LoVo (cell line): ENCODE measurements at regions not wholly inside any gene's neighbourhood (a gene's known extent, or its start where the extent isn't known, plus 50 kb on each side); places are given as distances from the start of the nearest gene placed in this dataset.

Experiments
- DNase-seq: peaks from one replicate; pipeline ENCODE4 v3.0.0-alpha.2; 2016; ENCODE audit warnings: low spot score

GRCh38 chr10:129372172-129372571 lies 94.9 kb upstream of the MGMT start:
- no peak for DNase-seq

GRCh38 chr10:129373231-129373630 lies 93.8 kb upstream of the MGMT start:
- no peak for DNase-seq

GRCh38 chr10:129373718-129374117 lies 93.3 kb upstream of the MGMT start:
- no peak for DNase-seq

- no peak for DNase-seq
Measured at GRCh38 chr10:129375171-129375570, 91.9 kb upstream of the MGMT start.

- no peak for DNase-seq
Measured at GRCh38 chr10:129375912-129376311, 91.1 kb upstream of the MGMT start.

- no peak for DNase-seq
Measured at GRCh38 chr10:129380279-129380678, 86.8 kb upstream of the MGMT start.

GRCh38 chr10:129381741-129382140 lies 85.3 kb upstream of the MGMT start:
- no peak for DNase-seq

- no peak for DNase-seq
Measured at GRCh38 chr10:129382401-129382800, 84.6 kb upstream of the MGMT start.

- no peak for DNase-seq
Measured at GRCh38 chr10:129383651-129384050, 83.4 kb upstream of the MGMT start.

GRCh38 chr10:129385600-129385999 lies 81.4 kb upstream of the MGMT start:
- DNase-seq: no peak

- DNase-seq: no peak
Measured at GRCh38 chr10:129386415-129387257, 80.4 kb upstream of the MGMT start.

GRCh38 chr10:129387258-129387525 lies 79.8 kb upstream of the MGMT start:
- no peak for DNase-seq

GRCh38 chr10:129388435-129388834 lies 78.6 kb upstream of the MGMT start:
- no peak for DNase-seq

- DNase-seq: no peak
Measured at GRCh38 chr10:129389194-129389593, 77.8 kb upstream of the MGMT start.

- DNase-seq: no peak
Measured at GRCh38 chr10:129390147-129390546, 76.9 kb upstream of the MGMT start.

GRCh38 chr10:129390726-129391125 lies 76.3 kb upstream of the MGMT start:
- no peak for DNase-seq

- no peak for DNase-seq
Measured at GRCh38 chr10:129391464-129391863, 75.6 kb upstream of the MGMT start.

GRCh38 chr10:129392855-129393254 lies 74.2 kb upstream of the MGMT start:
- no peak for DNase-seq

GRCh38 chr10:129393812-129394211 lies 73.2 kb upstream of the MGMT start:
- no peak for DNase-seq

- no peak for DNase-seq
Measured at GRCh38 chr10:129394518-129395328, 72.3 kb upstream of the MGMT start.

- no peak for DNase-seq
Measured at GRCh38 chr10:129396021-129396722, 70.9 kb upstream of the MGMT start.

- no peak for DNase-seq
Measured at GRCh38 chr10:129397198-129397974, 69.7 kb upstream of the MGMT start.
